ENCODE measurements at regions not wholly inside any gene's neighbourhood (a gene's known extent, or its start where the extent isn't known, plus 50 kb on each side); places are given as distances from the start of the nearest gene placed in this dataset.
"Not testable (repeated sequence)": the region's sequence is repeated elsewhere in the genome, so short reads cannot be mapped to it uniquely, and the experiment has no call there.

DNA sequence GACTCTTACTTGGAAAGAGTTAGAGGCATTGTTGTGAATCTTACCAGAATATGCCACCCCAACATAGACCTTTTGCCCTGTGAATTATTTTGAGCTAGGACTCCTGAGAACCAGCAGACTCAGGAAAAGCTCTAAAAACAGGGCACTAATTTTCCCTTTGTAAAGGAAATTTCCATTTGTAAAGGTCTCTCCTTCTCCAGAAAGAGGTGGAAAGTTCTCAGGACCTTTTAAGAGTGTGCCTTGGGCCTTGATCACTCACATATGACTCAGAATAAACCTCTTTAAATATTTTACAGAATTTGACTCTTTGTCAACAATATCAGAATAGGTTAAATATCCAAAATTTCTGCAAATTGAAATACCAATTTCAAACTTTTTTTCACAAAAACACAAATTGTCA, 721.8 kb upstream of the NCAM2 start:
- no peak for DNase-seq

DNA sequence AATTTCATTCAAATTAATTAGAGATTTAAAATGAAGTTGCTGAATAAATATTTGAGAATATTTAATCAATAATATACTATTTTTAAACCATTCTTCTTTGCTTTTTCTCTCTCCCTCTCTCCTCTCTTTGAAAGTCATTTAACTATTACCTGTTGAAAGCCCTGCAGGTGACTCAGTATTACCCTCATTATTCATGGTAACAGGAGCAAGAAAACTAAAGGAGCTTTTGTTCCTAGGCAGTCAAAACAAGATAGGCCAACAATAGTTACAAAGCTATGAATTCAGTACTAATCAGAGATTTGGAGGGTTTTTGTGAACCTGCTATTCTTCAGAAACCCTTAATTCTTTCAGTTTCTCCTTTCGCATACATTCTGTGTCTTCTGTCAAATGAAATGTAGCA, 721.3 kb upstream of the NCAM2 start:
- no peak for DNase-seq

GRCh38 chr21:20283836-20284235, 714.4 kb upstream of the NCAM2 start:
- no peak for DNase-seq

- DNase-seq = no peak
These were observed 705.9 kb upstream of the NCAM2 start for GRCh38 chr21:20292280-20292679.

DNA sequence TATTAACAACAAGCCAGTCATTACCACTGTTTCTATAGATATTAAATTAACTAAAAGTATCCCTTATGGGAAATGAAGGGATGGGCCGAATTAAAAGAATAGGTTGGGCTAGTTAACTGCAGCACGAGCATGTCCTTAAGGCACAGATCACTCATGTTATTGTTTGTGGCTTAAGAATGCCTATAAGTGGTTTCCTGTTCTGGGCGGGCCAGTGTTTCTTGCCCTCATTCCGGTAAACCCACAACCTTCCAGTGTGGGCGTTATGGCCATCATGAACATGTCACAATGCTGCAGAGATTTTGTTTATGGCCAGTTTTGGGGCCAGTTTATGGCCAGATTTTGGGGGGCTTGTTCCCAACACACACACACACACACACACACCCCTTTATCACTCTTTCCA, 705.4 kb upstream of the NCAM2 start:
- not testable (repeated sequence) for DNase-seq

DNA sequence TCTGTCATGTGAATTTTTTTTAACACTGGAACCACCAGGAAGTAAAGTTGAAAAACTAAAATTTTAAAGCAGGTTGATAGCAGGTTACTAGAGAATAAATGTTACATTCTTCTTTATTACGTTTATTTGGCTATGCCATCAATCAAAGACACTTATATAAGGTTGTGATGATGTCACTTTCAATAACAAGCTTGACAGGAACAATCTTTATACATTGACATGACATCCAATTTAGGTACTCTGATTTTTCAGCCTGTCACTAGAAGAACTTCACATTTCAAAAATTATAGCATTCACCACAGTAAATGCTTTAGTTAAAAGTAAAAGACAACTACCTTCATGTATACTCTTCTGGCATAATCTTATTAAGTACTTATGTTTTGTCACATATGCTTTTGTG, 696.8 kb upstream of the NCAM2 start:
- no peak for DNase-seq

DNA sequence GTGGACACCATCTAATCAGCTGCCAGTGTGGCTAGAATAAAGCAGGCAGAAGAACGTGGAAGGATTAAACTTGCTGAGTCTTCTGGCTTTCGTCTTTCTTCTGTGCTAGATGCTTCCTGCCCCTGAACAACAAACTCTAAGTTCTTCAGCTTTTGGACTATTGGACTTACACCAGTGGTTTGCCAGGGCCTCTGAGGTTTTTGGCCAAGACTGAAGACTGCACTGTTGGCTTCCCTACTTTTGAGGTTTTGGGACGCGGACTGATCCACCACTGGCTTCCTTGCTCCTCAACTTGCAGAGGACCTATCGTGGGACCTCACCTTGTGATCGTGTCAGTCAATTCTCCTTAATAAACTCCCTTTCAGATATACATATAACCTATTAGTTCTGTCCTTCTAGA, 696.1 kb upstream of the NCAM2 start:
- DNase-seq = no peak

- no peak for DNase-seq
These were observed 691.4 kb upstream of the NCAM2 start for GRCh38 chr21:20306836-20307235.

GRCh38 chr21:20308586-20309315, 689.5 kb upstream of the NCAM2 start:
- no peak for DNase-seq

DNA sequence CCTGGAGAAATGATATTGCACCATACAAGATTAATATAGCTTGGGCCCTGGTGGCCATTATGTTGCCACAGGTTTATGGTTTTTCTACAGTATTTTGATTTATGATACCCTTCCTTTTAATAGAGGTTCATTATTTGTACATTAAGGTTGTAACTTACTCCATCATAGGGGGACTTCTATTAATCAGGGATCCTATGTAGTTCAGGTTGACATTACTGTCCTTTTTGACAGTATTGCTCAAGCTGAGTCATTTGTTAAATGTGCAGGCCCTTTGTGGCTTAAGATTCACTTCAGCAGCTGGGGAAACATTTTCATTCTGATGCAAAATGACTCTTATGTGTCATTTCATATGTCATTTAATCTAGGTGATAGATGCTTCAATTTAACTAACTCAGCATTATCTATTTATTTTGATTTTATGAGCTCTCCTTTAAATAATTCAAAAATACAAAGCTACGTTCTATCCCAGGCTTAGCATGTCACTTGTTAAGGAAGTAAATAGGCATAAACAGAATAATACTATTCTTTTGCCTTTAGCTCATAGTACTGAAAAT, 686.9 kb upstream of the NCAM2 start:
- no peak for DNase-seq

DNA sequence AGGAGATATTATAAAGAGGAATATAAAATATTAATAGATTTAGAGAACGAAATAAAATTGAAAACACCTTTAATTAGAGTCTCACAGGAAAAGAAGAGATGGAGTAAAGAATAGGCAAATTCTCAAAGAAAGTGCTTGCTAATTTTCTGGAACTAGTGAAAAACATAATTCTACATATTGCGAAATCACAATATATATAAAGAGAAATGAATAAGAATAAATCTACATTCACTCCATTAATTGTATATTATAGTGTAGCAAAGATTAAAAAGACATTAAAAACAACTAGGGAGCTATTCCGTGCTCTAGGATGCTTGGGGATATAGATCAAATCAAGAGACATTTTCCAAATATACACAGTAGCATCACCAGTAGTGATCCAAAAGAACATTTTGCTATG, 685.2 kb upstream of the NCAM2 start:
- no peak for DNase-seq

DNA sequence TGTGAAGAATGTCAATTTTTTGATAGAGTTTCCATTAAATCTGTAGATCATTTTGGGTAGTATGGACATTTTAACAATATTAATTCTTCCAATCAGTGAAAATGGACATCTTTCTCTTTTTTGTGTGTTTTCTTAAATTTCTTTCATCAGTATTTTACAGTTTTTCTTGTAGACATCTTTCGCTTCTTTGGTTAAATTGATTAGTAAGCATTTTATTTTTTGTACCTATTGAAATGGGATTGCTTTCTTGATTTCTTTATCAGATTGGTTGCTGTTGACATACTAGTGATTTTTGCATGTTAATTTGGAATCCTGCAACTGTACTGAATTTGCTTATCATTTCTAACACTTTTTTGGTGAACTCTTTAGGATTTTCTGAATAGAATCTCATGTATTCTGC, 683.2 kb upstream of the NCAM2 start:
- DNase-seq = no peak

DNA sequence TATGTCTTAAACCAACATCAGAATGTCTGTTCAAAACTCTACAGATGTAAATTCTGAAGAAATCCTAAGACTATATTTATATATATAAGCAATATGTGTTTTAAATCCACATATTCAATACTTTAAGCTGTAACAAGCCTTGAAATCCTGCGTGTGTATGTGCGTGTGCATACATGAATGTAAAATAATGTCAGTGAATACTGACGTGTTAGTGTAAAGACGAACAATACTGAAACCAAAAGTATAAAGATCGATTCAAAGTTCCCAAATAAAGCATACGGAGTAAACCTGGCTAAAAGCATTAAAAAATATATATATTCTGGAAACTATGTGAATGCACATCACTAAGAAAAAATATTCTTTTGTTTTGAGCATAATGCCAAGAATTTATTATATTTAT, 668.6 kb upstream of the NCAM2 start:
- no peak for DNase-seq

GRCh38 chr21:20330652-20331051, 667.6 kb upstream of the NCAM2 start:
- DNase-seq = no peak

GRCh38 chr21:20334585-20334984, 663.6 kb upstream of the NCAM2 start:
- DNase-seq = no peak

- DNase-seq = no peak
These were observed 656.8 kb upstream of the NCAM2 start for GRCh38 chr21:20341431-20341830.

DNA sequence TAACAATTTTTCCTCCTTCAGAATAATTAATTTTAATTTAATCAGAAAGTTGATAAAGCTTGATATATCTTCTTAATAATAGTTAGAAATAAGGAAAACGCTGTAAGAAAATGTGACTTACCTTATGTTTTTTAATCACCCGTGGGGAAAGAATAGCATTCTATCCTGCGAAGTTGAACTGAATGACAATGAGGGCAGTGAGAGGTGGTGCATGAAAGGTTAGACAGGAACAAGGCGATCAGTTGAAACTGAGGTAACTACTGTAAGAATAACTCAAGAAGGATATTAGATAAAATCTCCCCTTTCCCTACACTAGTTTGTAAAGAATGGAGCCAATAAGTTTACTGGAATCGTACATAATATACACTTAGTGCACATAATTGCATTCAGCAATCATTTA, 655.0 kb upstream of the NCAM2 start:
- DNase-seq = no peak

DNA sequence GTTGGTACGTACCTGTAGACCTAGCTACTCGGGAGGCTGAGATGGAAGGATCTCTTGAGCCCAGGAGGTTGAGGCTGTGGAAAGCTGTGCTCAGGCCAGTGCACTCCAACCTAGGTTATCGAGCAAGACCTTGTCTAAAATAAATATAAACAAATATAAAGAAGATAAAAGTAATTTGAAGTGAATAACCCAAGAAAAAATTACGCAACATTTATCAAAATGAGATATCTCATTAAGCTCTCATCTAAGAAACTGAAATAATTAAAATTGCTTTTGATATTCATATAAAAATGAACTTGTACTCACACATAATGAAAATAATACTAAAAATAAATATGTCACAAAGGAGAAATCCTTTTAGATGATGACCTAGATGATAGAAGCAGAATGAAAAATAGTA, 647.1 kb upstream of the NCAM2 start:
- no peak for DNase-seq

- DNase-seq = no peak
These were observed 644.9 kb upstream of the NCAM2 start for GRCh38 chr21:20353351-20353750.

DNA sequence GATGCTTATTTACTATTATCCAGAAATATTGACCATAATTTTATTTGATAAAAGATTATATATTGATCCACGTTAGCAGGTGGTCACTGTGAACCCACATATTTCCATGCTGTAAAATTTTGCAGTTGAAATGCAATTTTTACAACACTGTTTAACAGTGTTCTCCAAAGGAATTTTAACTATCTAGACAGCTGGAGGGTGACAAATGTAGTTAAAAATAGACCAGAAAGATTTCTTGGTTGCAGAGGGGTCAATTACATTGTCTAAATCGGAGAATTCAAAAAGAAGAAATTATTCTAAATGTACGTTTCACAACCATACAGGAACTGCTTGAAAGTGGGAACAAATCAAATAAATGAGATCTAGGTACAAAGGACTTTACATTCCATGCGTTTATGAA, 625.2 kb upstream of the NCAM2 start:
- no peak for DNase-seq

DNA sequence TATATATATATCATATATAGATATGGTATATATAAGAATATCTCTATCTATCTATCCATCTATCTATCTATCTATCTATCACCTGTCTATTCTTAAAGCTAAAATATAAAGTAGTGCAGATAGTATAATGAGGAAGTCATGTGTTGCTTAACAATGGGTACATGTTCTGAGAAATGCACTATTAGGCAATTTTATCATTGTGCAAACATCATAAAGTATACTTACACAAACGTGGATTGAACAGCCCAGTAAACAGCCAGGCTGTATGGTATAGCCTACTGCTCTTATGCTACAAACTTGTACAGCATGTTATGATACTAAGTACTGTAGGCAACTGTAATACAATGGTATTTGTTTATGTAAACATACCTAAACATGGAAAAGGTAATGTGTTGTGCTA, 621.0 kb upstream of the NCAM2 start:
- no peak for DNase-seq

DNA sequence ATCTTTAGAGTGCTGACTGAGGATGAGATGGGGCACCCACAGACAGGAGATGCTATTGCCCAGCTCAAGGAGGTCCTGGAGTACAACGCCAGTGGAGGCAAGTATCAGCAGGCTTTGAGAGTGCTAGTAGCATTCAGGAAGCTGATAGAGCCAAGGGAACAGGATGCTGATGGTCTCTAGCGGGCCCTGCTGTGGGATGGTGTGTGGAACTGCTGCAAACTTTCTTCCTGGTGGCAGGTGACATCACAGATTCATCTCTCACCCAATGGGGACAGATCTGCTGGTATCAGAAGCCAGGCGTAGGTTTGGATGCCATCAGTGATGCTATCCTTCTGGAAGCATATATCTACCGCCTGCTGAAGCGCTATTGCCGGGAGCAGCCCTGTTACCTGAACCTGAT, 609.8 kb upstream of the NCAM2 start:
- DNase-seq = no peak

DNA sequence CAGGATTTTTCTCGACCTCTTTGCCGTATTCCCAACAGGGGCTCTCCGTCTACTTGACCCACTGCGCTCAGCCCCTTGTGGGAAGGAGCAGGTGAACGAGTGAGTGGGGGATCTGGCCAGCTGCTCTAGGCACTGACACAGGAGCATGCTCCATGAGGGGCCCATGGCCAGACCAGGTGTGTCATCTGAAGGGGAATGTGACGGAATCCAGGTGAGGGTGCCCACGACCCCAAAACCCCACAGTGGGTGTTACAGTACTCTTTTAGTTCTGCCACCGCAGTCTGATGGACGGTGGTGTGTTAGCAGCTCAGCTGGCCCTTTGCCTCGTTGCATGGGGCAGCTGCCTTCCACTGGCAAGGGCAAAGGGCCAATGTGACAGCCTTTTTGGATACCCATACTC, 601.4 kb upstream of the NCAM2 start:
- no peak for DNase-seq

- no peak for DNase-seq
These were observed 593.3 kb upstream of the NCAM2 start for GRCh38 chr21:20404915-20405314.

DNA sequence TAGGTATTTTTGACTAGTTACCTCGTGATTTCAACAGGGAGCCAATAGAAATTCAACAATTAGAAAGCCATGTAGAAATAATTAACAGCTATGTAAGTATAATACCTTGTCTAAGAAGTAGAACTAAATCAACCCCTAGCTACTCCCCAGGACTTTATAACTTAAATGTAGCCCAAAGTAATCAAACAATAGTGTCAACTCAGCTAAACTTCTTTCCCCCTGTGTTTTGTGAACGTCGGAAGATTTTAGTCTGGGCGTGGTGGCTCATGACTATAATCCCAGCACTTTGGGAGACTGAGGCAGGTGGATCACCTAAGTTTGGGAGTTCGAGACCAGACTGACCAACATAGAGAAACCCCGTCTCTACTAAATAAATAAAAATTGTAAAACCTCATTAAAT, 579.9 kb upstream of the NCAM2 start:
- no peak for DNase-seq
